ENCODE measurements at regions not wholly inside any gene's neighbourhood (a gene's known extent, or its start where the extent isn't known, plus 50 kb on each side); places are given as distances from the start of the nearest gene placed in this dataset.

- Histone ChIP-seq H2AFZ (ENCODE audit: low read depth, low read length) (no peak overlapping the region), H3K9ac (replicated peaks; ENCODE audit: extremely low read depth, insufficient read depth, low read length) (no peak overlapping the region), H3K79me2 (ENCODE audit: control insufficient read depth, insufficient read depth, low read length) (no peaks in the 10 kb centered on the region), H4K20me1 (replicated peaks; ENCODE audit: control insufficient read depth, extremely low read depth, insufficient read depth, low read length) (no peaks in the 10 kb centered on the region), H3K9me1 (replicated peaks; ENCODE audit: control insufficient read depth, extremely low read depth, insufficient read depth, low read length) (no peaks in the 10 kb centered on the region), H3K27ac (ENCODE audit: insufficient read depth, low read depth, low read length) (no peak overlapping the region), H3K4me1 (ENCODE audit: control insufficient read depth, extremely low read depth, insufficient read depth, low read length) (no peaks in the 10 kb centered on the region), H3K36me3 (ENCODE audit: control insufficient read depth in 2 of 2, extremely low read depth in 1 of 2, insufficient read depth in 2 of 2, low read length in 2 of 2) (no peaks in the 10 kb centered on the region), H3K27me3 (ENCODE audit: control insufficient read depth in 2 of 2, insufficient read depth in 2 of 2, low read length in 2 of 2) (no peaks in the 10 kb centered on the region), H3K9me3 (replicated peaks; ENCODE audit: control insufficient read depth, insufficient read depth, low read length) (no peaks in the 10 kb centered on the region), H3K4me3 (replicated peaks in 1 of 3; ENCODE audit: insufficient read depth in 1 of 3, low read depth in 1 of 3, low read length in 3 of 3) (no peak overlapping the region), H3K4me2 (ENCODE audit: insufficient read depth, low read length) (no peak overlapping the region)
- intact Hi-C loops (cut with micrococcal nuclease), result no loop called here
- no TSS peak for BruUV-seq (replicated peaks)
- POLR2A ChIA-PET, result no interaction called here
- dilution Hi-C loops (cut with MboI; ENCODE audit: extremely low pct_ligation_motif_present, low sequenced_read_pairs), result no loop called here
- DNase-seq (ENCODE audit: low read depth, low spot score), result no peak
- CTCF ChIA-PET, result interaction anchor here (1.3 kb wide), 1 partner anchor 54 kb away, joined by 3 read pairs; no protein-coding TSS in a partner anchor
- no peak for FAIRE-seq
- no peak for TF ChIP-seq GATA2 (IDR thresholded peaks at IDR 0.05; ENCODE audit: insufficient read depth, insufficient read length, low read depth, low read length)
Measured at GRCh38 chr7:131224996-131225395, 102.7 kb upstream of the MKLN1 start.

GRCh38 chr7:131225619-131226513 lies 101.8 kb upstream of the MKLN1 start:
- TF ChIP-seq FOS (IDR thresholded peaks at IDR 0.05; ENCODE audit: borderline replicate concordance, insufficient read depth, low read length) (no peak), CTCF (IDR thresholded peaks at IDR 0.05; ENCODE audit: extremely low read depth in 1 of 2, insufficient read depth in 1 of 2, low read depth in 1 of 2, low read length in 2 of 2) (no peak), GATA2 (IDR thresholded peaks at IDR 0.05; ENCODE audit: insufficient read depth, insufficient read length, low read depth, low read length) (no peak), EZH2 (IDR thresholded peaks at IDR 0.05; ENCODE audit: borderline replicate concordance, low read depth, low read length, severe bottlenecking) (no peak), POLR2AphosphoS5 (IDR thresholded peaks at IDR 0.05; ENCODE audit: insufficient read depth, low read depth, low read length) (no peak), POLR2A (IDR thresholded peaks at IDR 0.05; ENCODE audit: low read depth, low read length) (no peak), JUN (IDR thresholded peaks at IDR 0.05; ENCODE audit: borderline replicate concordance, insufficient read depth, insufficient read length, low read depth) (no peak), MYC (IDR thresholded peaks at IDR 0.05; ENCODE audit: low read depth, low read length) (no peak)
- TF ChIP-seq, protein P1, sequence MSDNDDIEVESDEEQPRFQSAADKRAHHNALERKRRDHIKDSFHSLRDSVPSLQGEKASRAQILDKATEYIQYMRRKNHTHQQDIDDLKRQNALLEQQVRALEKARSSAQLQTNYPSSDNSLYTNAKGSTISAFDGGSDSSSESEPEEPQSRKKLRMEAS (IDR thresholded peaks at IDR 0.05; ENCODE audit: insufficient read depth, insufficient read length), result no peak
- dilution Hi-C loops (cut with MboI; ENCODE audit: extremely low pct_ligation_motif_present, low sequenced_read_pairs), result no loop called here
- DNase-seq (ENCODE audit: low read depth, low spot score) (peak; percentile 20), FAIRE-seq (no peak)
- BruUV-seq (replicated peaks), result no TSS peak
- no peaks in the 10 kb centered on the region for H3K79me2 ChIP-seq (ENCODE audit: control insufficient read depth, insufficient read depth, low read length)
- H3K9ac ChIP-seq (replicated peaks; ENCODE audit: extremely low read depth, insufficient read depth, low read length), result no peak overlapping the region
- H3K4me3 ChIP-seq (replicated peaks in 1 of 3; ENCODE audit: insufficient read depth in 1 of 3, low read depth in 1 of 3, low read length in 3 of 3), result no peak overlapping the region
- ChIA-PET CTCF (no interaction called here), POLR2A (no interaction called here)
- no peaks in the 10 kb centered on the region for H3K36me3 ChIP-seq (ENCODE audit: control insufficient read depth in 2 of 2, extremely low read depth in 1 of 2, insufficient read depth in 2 of 2, low read length in 2 of 2)
- intact Hi-C loops (cut with micrococcal nuclease), result no loop called here
- H3K27ac ChIP-seq (ENCODE audit: insufficient read depth, low read depth, low read length), result no peak overlapping the region
- H3K4me1 ChIP-seq (ENCODE audit: control insufficient read depth, extremely low read depth, insufficient read depth, low read length), result no peaks in the 10 kb centered on the region
- H3K27me3 ChIP-seq (ENCODE audit: control insufficient read depth in 2 of 2, insufficient read depth in 2 of 2, low read length in 2 of 2), result no peaks in the 10 kb centered on the region
- no peak overlapping the region for H3K4me2 ChIP-seq (ENCODE audit: insufficient read depth, low read length)
- no peak overlapping the region for H2AFZ ChIP-seq (ENCODE audit: low read depth, low read length)
- H3K9me1 ChIP-seq (replicated peaks; ENCODE audit: control insufficient read depth, extremely low read depth, insufficient read depth, low read length), result no peaks in the 10 kb centered on the region
- no peaks in the 10 kb centered on the region for H3K9me3 ChIP-seq (replicated peaks; ENCODE audit: control insufficient read depth, insufficient read depth, low read length)
- H4K20me1 ChIP-seq (replicated peaks; ENCODE audit: control insufficient read depth, extremely low read depth, insufficient read depth, low read length), result no peaks in the 10 kb centered on the region
